HG03342 (cell line): ENCODE measurements at regions not wholly inside any gene's neighbourhood (a gene's known extent, or its start where the extent isn't known, plus 50 kb on each side); places are given as distances from the start of the nearest gene placed in this dataset.
"Not testable (repeated sequence)": the region's sequence is repeated elsewhere in the genome, so short reads cannot be mapped to it uniquely, and the experiment has no call there.

Experiments
- ATAC-seq: cut with Tn5 transposase; IDR thresholded peaks from one replicate; pipeline ENCODE4 v1.9.1; 2021; ENCODE audit warnings: mild to moderate bottlenecking, moderate library complexity; ENCODE audit not compliant: unreplicated experiment

GRCh38 chr20:4476903-4477500, 209.3 kb upstream of the PRNP start:
- no peak for ATAC-seq

DNA sequence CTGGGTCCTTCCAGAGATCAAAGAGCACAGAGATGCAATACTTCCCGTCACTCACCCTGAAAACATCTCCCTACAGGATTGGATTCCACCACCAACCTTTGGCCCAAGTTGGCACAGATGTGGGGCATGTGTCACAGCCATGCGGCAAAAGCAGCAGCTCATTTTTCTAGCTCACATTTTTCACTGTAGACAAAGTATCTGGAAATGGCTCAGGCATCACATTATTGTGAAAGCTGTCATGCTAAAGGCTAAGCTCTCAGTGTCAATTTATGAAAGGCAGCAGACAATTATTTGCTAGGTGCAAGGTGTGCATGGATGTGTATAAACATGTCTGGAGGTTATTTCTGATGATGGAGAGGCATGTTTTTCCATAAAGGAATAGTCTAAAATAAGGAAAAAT, 213.3 kb upstream of the PRNP start:
- no peak for ATAC-seq

GRCh38 chr20:4471221-4471620, 215.0 kb upstream of the PRNP start:
- no peak for ATAC-seq

GRCh38 chr20:4470375-4470774, 215.9 kb upstream of the PRNP start:
- no peak for ATAC-seq

DNA sequence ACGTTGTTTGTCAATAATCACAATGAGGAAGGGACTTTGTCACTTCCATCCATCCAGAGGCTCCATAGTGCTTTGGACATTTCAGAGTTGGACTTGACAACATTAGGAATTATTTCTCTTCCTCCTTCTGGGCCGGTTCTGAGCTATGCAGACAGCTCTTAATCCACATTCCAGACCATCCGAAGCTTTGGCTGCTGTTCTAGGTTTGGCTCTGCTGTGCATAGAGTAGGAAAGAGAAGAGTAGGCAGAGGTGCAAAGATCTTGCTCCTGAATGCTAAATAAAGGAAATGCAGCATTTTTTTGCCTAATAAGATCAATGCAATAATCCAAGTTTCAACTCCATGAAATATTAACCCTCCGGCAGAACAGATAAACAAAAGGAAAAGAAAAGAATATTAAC, 216.3 kb upstream of the PRNP start:
- no peak for ATAC-seq

GRCh38 chr20:4468114-4468513, 218.1 kb upstream of the PRNP start:
- no peak for ATAC-seq

- ATAC-seq: no peak
Measured at GRCh38 chr20:4465855-4466545, 216.9 kb upstream of the ADRA1D start.

DNA sequence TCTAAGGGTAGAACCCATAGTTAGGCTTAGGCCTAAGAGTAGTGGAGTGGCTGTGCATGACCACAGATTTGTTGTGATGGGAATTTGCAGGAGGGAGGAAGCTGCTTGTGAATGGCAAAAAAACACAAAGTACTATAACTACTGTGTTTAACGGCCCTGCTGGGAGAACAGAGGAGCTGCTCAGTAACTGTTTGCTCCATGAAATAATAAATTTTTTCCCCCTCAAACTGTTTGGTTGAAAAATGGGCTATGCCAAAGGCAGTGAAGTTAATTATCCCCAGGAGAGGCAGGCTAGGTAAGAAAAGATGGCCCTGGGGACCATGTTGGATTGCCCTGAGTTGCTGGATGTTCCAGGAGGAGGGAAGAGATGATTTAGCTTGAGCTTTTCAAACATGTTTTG, 216.1 kb upstream of the ADRA1D start:
- ATAC-seq: no peak

GRCh38 chr20:4462801-4463200, 213.7 kb upstream of the ADRA1D start:
- not testable (repeated sequence) for ATAC-seq

DNA sequence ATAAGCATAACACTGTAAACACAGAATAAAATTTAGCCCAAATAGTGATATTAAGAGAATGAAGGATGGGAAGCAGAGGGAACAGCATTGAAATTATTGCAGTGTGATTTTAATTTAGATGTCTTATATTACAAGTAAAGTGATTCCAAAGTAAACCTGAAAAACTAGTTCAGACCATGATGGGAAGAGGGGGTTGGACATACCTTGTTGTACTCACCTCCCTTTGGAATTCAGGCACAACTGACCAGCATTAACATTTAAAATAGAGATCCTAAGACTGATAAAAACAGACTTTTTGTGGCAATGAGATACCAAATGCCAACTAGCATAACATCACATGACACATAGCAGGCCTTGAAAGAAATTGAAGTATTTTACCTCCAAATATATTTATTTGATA, 210.0 kb upstream of the ADRA1D start:
- no peak for ATAC-seq

GRCh38 chr20:4457566-4458543, 208.8 kb upstream of the ADRA1D start:
- ATAC-seq: no peak

- no peak for ATAC-seq
Measured at GRCh38 chr20:4455996-4456395, 206.9 kb upstream of the ADRA1D start.

- no peak for ATAC-seq
Measured at GRCh38 chr20:4455301-4455701, 206.2 kb upstream of the ADRA1D start.

- no peak for ATAC-seq
Measured at GRCh38 chr20:4454111-4454510, 205.0 kb upstream of the ADRA1D start.

GRCh38 chr20:4453359-4453758, 204.3 kb upstream of the ADRA1D start:
- no peak for ATAC-seq

DNA sequence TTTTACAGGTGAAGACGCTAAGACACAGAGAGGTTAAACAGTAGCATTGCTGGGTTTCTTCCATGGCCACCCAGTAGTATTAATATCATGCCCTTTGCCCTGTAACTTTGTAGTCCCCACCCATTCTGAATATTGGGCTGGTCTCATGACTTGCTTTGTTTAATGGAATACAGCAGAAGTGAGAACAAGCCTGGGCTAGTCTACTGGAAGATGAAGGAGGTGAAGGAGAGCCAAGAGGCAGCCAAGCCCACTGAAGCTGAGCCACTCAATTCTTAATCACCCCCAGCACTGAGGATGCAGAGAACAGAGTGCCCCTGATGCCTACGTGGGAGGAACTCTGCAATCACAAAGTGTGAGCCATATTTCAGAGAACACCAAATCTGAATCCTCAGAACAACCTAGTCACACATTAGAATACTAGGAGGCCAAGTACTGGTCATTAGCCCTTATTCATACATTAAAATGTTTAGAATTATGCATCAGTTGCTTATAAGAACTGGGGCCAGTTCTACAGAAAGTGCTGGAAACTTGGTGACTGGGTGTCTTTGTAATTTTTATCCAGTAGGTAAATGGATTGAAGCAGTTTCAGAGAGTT, 202.5 kb upstream of the ADRA1D start:
- no peak for ATAC-seq

DNA sequence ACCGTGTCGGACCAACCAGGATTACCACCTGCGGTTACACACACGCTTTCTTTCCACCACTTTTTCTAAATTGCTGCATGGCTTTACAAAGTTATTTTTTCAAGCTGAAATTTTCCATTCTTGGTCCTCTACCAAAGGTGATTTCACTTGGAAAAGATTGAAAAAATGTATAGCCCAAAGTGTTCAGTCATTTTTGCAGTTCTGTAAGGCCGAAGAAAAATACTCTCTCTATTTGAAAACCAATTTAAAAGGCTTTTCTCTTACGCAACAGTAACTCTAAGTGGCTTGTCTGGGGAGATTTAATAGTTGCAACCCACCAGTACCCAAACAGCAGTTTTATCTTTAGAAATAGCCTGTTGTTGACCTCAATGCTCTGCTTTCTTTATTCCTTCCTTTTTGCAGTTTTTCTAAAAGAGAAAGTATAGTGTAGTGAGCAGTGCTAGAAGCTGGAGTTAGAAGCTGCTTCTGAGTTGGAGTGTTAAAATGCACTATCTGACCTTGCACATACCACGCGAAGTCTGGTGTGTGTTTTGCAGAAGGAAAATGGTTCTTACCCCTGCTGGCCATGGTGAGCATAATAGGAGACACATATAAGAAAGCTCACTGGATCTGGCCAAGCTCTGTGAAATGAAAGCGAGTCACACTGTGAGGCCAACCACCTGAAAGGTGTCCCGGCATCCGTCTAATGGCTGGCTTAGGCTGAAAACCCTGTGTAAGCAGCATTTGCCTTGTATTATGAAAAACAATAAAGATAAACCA, 201.0 kb upstream of the ADRA1D start:
- no peak for ATAC-seq

GRCh38 chr20:4445784-4446183, 196.7 kb upstream of the ADRA1D start:
- ATAC-seq: no peak

- ATAC-seq: no peak
Measured at GRCh38 chr20:4445331-4445730, 196.2 kb upstream of the ADRA1D start.

- no peak for ATAC-seq
Measured at GRCh38 chr20:4444404-4444803, 195.3 kb upstream of the ADRA1D start.

DNA sequence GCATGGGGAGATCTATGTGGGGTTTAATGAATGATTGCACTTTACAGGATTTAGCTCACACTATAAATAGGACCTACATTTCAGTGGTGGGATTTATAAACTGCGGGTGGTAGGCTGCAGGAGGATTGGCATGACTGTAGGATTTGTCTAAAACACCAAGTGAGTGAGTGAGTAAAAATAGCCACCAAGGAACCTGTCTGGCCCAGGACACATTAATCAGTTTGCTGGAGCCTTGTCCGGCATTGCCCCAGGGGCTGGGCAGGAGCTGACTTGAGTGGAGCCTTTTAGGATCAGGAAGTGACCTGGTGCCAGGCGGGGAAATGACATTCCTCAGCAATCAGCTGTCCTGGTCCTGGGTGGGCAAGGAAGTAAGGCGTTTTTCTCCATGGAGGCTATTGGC, 193.9 kb upstream of the ADRA1D start:
- no peak for ATAC-seq
